Cardiac fibroblast (primary cell): ENCODE measurements at regions not wholly inside any gene's neighbourhood (a gene's known extent, or its start where the extent isn't known, plus 50 kb on each side); places are given as distances from the start of the nearest gene placed in this dataset.
"Not testable (repeated sequence)": the region's sequence is repeated elsewhere in the genome, so short reads cannot be mapped to it uniquely, and the experiment has no call there.

Experiments used
- DNase-seq, 2 donors: peaks; one replicate each; pipeline versions ENCODE4 v3.0.0 to v3.0.0-alpha.2; 2010; ENCODE audit warnings: low read depth in 2 of 2
- H3K4me3 ChIP-seq, 2 donors: replicated peaks in 1 of 2; 1 replicate in 1 of 2; 2 replicates in 1 of 2; pipeline ENCODE4 v1.5.1; 2011; ENCODE audit warnings: low read depth in 2 of 2, low read length in 2 of 2, mild to moderate bottlenecking in 2 of 2, moderate library complexity in 1 of 2
- CTCF ChIP-seq: IDR thresholded peaks from one replicate; pipeline ENCODE4 v1.5.1; 2011; ENCODE audit warnings: low read depth, mild to moderate bottlenecking, low read length, inconsistent platforms

- no peak for DNase-seq
- no peak for TF ChIP-seq CTCF
- H3K4me3 ChIP-seq = no peak overlapping the region
Observed at GRCh38 chr18:78492813-78493371, 486.7 kb upstream of the SALL3 start.

GRCh38 chr18:78493490-78493889 is 486.1 kb upstream of the SALL3 start:
- not testable (repeated sequence) for DNase-seq, H3K4me3 ChIP-seq

GRCh38 chr18:78494204-78495085 is 485.2 kb upstream of the SALL3 start:
- no peak for TF ChIP-seq CTCF
- no peak overlapping the region for H3K4me3 ChIP-seq
- peak in 1 of 2 donors; percentile 14 for DNase-seq

GRCh38 chr18:78495550-78495949 is 484.1 kb upstream of the SALL3 start:
- no peak for TF ChIP-seq CTCF
- H3K4me3 ChIP-seq = no peak overlapping the region
- no peak for DNase-seq

- no peak for TF ChIP-seq CTCF
- H3K4me3 ChIP-seq = no peak overlapping the region
- no peak for DNase-seq
Observed at GRCh38 chr18:78496079-78496478, 483.5 kb upstream of the SALL3 start.

- TF ChIP-seq CTCF = no peak
- H3K4me3 ChIP-seq = no peak overlapping the region
- no peak for DNase-seq
Observed at GRCh38 chr18:78497641-78498040, 482.0 kb upstream of the SALL3 start.

- no peak for TF ChIP-seq CTCF
- DNase-seq = no peak
- H3K4me3 ChIP-seq = no peak overlapping the region
Observed at GRCh38 chr18:78499586-78499985, 480.0 kb upstream of the SALL3 start.
